NCI-H226 (cell line): ENCODE measurements at regions not wholly inside any gene's neighbourhood (a gene's known extent, or its start where the extent isn't known, plus 50 kb on each side); places are given as distances from the start of the nearest gene placed in this dataset.
"Not testable (repeated sequence)": the region's sequence is repeated elsewhere in the genome, so short reads cannot be mapped to it uniquely, and the experiment has no call there.

Source experiments
- DNase-seq: peaks from one replicate; pipeline ENCODE4 v3.0.0-alpha.2; 2015

- DNase-seq, result no peak
Observed at GRCh38 chr19:28655054-28655453, 557.9 kb downstream of the UQCRFS1 start.

GRCh38 chr19:28652765-28653164, 560.2 kb downstream of the UQCRFS1 start:
- DNase-seq, result no peak

GRCh38 chr19:28646629-28647028, 566.3 kb downstream of the UQCRFS1 start:
- DNase-seq, result no peak

GRCh38 chr19:28644169-28644775, 568.7 kb downstream of the UQCRFS1 start:
- no peak for DNase-seq

- no peak for DNase-seq
Observed at GRCh38 chr19:28642787-28643683, 569.9 kb downstream of the UQCRFS1 start.

GRCh38 chr19:28641395-28641794, 571.6 kb downstream of the UQCRFS1 start:
- DNase-seq, result no peak

- DNase-seq, result no peak
Observed at GRCh38 chr19:28640506-28640905, 572.4 kb downstream of the UQCRFS1 start.

- DNase-seq, result no peak
Observed at GRCh38 chr19:28638445-28638844, 574.5 kb downstream of the UQCRFS1 start.

GRCh38 chr19:28636706-28637105, 576.2 kb downstream of the UQCRFS1 start:
- no peak for DNase-seq

- no peak for DNase-seq
Observed at GRCh38 chr19:28636016-28636629, 576.8 kb downstream of the UQCRFS1 start.

GRCh38 chr19:28634837-28635236, 578.1 kb downstream of the UQCRFS1 start:
- DNase-seq, result no peak

- no peak for DNase-seq
Observed at GRCh38 chr19:28634019-28634328, 579.0 kb downstream of the UQCRFS1 start.

GRCh38 chr19:28633319-28634018, 579.5 kb downstream of the UQCRFS1 start:
- DNase-seq, result peak; percentile 46

GRCh38 chr19:28632371-28633080, 580.4 kb downstream of the UQCRFS1 start:
- no peak for DNase-seq

- no peak for DNase-seq
Observed at GRCh38 chr19:28631961-28632360, 581.0 kb downstream of the UQCRFS1 start.

GRCh38 chr19:28627669-28628068, 585.3 kb downstream of the UQCRFS1 start:
- DNase-seq, result no peak

GRCh38 chr19:28626407-28626806, 586.5 kb downstream of the UQCRFS1 start:
- DNase-seq, result not testable (repeated sequence)

GRCh38 chr19:28619816-28620429, 593.0 kb downstream of the UQCRFS1 start:
- no peak for DNase-seq

- DNase-seq, result no peak
Observed at GRCh38 chr19:28618504-28618903, 594.4 kb downstream of the UQCRFS1 start.

- DNase-seq, result no peak
Observed at GRCh38 chr19:28615966-28616365, 597.0 kb downstream of the UQCRFS1 start.

- DNase-seq, result no peak
Observed at GRCh38 chr19:28615546-28615916, 597.4 kb downstream of the UQCRFS1 start.
